SU-DHL-6 (cell line): ENCODE measurements at regions not wholly inside any gene's neighbourhood (a gene's known extent, or its start where the extent isn't known, plus 50 kb on each side); places are given as distances from the start of the nearest gene placed in this dataset.

Experiments used
- CTCF ChIP-seq: fragments of 200-600 bp; sonication (generic); IDR thresholded peaks from one replicate; pipeline ENCODE4 v1.5.1; 2017; ENCODE audit warnings: antibody characterized with exemption, mild to moderate bottlenecking, low read length, moderate library complexity; ENCODE audit not compliant: insufficient read depth, poor library complexity, severe bottlenecking
- EZH2phosphoT487 ChIP-seq: fragments of 200-600 bp; sonication (generic), shearing (Covaris generic); conservative IDR thresholded peaks from 2 replicates; pipeline ENCODE4 v1.6.1; 2018; ENCODE audit warnings: mild to moderate bottlenecking, antibody characterized with exemption, low read length, moderate library complexity, mixed read lengths

DNA sequence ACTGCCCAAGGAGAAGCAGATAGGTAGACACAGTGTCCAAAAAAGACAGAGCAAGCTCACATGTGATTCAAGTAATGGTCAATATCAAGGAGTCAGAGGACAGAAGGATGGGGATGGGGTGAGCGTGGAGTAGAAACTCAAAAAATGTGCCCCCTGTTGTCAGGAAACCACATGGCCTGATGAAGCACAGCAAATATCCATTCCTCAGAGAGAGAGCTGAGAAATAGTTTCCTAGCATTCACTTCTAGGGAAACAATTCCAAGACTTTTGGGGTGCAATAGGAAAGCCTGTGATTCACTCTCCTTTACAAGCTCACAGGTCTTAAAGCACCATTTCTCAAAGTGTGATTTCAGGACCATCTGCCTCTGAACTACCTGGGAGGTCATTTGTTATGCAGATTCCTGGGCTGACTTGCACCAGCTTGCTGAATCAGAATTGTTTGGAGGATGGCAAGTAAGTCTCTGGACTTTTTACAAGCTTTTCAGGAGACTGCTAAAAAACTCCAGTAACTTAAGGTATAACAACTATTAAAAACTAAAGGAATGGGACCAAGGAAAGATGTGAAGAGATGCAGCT is 432.8 kb downstream of the HDGFL1 start:
- TF ChIP-seq EZH2phosphoT487 (no peak), CTCF (no peak)
